ENCODE measurements at regions not wholly inside any gene's neighbourhood (a gene's known extent, or its start where the extent isn't known, plus 50 kb on each side); places are given as distances from the start of the nearest gene placed in this dataset.

GRCh38 chr6:165229216-165229615 lies 80.2 kb downstream of the C6orf118 start:
- no peak for TF ChIP-seq CTCF (IDR thresholded peaks at IDR 0.05; ENCODE audit: control insufficient read depth, extremely low read depth, insufficient read depth)
- DNase-seq (ENCODE audit: low read depth): no peak

DNA sequence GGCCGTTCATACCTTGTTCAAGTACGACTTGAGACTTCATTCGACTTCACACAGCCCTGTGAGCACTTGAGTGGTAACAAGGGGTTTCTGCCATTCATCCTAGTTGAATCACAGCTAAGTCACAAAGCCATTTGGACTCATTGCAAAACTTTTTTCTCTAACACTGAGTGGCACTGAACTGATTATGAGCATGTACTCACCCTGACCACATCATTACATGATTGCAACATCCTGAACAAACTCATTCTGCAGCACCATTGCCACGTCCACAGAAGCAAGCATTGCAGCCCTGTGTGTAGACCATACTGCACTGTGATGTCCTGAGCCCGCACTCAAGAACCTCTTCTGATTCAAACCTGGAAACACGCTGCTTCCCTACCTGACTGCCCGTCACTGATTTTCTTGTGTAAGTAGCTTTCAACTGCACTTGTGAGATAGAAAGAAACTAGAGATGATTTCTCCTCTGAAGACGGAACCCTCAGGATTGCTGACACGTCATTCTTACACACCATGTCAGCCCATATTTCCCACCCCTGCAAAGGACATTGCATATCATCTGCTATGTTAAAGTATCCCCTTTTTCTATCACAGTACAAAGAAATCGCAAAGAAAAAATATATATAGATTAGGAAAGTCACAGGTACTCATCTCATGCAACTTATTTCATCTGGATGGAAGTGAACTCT lies 81.6 kb downstream of the C6orf118 start:
- no peak overlapping the region for H3K4me3 ChIP-seq (ENCODE audit: low read depth, low read length)
- no peak for TF ChIP-seq CTCF (IDR thresholded peaks at IDR 0.05; ENCODE audit: control insufficient read depth, extremely low read depth, insufficient read depth)
- DNase-seq (ENCODE audit: low read depth): no peak

More at GRCh38 chr6:165229216-165229615, 80.2 kb downstream of the C6orf118 start:
- H3K4me3 ChIP-seq (ENCODE audit: low read depth, low read length): no peak overlapping the region

DNA sequence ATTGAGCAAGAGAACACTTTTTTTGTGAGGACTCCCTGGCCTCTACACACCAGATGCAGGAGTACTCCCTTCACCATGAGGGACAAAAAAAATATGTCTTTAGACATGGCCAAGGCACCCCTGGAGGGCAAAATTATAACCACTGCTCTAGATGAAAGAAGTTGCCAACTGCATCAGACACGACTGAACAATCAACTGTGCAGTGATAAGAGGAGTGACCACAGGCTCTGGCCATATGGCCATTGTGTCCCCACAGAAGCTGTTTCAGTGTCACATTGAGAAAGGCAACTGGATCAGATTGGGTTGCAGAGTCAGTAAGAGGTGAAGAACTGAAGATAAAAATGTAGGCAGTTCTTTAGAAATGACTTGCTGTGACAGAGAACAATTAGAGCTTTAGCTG lies 85.7 kb downstream of the C6orf118 start:
- TF ChIP-seq CTCF (IDR thresholded peaks at IDR 0.05; ENCODE audit: control insufficient read depth, extremely low read depth, insufficient read depth): no peak
- no peak for DNase-seq (ENCODE audit: low read depth)
- no peak overlapping the region for H3K4me3 ChIP-seq (ENCODE audit: low read depth, low read length)

DNA sequence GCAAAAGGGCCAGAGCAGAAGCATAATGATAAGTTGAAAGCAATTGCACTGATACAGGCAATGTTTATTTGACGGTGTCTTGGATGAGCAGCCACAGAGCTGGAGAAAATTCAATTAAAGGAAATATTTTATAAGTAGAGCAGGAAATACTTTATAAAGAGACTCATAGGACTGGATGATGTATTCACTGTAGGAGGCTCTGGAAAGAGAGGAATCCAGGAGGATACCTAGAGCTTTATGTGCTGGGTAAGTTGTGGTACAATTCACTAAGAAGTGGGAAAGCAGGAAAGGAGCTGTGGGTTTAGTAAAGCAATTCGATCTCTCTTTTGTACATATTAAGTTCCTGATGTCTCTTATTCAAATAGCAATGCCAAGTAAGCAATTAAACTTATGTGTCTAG lies 86.3 kb downstream of the C6orf118 start:
- H3K4me3 ChIP-seq (ENCODE audit: low read depth, low read length): no peak overlapping the region
- no peak for DNase-seq (ENCODE audit: low read depth)
- TF ChIP-seq CTCF (IDR thresholded peaks at IDR 0.05; ENCODE audit: control insufficient read depth, extremely low read depth, insufficient read depth): no peak

GRCh38 chr6:165222315-165223025 lies 86.9 kb downstream of the C6orf118 start:
- H3K4me3 ChIP-seq (ENCODE audit: low read depth, low read length): no peak overlapping the region
- TF ChIP-seq CTCF (IDR thresholded peaks at IDR 0.05; ENCODE audit: control insufficient read depth, extremely low read depth, insufficient read depth): no peak
- DNase-seq (ENCODE audit: low read depth): no peak

DNA sequence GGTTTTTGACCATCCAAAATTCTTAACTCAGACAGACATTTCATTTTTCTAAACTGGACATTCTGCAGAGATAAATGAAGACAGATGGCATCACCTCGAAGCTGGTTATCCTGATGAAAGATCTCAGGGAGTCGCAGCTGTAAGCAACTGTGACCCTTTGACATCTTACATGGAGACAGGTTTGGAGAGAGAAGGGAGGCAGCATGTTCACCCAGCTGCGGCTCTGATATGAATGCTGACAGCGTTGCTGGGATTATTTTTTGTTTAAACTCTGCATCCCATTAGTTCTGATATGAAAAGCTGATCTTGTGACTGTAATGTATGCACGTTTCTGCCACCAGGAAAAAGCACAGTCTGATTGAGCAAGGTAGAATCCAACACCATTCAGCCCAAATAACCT lies 89.4 kb downstream of the C6orf118 start:
- DNase-seq (ENCODE audit: low read depth): no peak
- no peak for TF ChIP-seq CTCF (IDR thresholded peaks at IDR 0.05; ENCODE audit: control insufficient read depth, extremely low read depth, insufficient read depth)
- no peak overlapping the region for H3K4me3 ChIP-seq (ENCODE audit: low read depth, low read length)
